Stimulated activated CD8-positive, alpha-beta memory T cell treated with anti-CD3 and anti-CD28 coated beads, Interleukin-7, amount 100 ng/mL, for 4 hours (primary cell): ENCODE measurements at regions not wholly inside any gene's neighbourhood (a gene's known extent, or its start where the extent isn't known, plus 50 kb on each side); places are given as distances from the start of the nearest gene placed in this dataset.

Experiments used
- DNase-seq, 2 donors: peaks; one replicate each; pipeline ENCODE4 v3.0.0-alpha.2; 2020; ENCODE audit warnings: low read depth in 2 of 2

DNA sequence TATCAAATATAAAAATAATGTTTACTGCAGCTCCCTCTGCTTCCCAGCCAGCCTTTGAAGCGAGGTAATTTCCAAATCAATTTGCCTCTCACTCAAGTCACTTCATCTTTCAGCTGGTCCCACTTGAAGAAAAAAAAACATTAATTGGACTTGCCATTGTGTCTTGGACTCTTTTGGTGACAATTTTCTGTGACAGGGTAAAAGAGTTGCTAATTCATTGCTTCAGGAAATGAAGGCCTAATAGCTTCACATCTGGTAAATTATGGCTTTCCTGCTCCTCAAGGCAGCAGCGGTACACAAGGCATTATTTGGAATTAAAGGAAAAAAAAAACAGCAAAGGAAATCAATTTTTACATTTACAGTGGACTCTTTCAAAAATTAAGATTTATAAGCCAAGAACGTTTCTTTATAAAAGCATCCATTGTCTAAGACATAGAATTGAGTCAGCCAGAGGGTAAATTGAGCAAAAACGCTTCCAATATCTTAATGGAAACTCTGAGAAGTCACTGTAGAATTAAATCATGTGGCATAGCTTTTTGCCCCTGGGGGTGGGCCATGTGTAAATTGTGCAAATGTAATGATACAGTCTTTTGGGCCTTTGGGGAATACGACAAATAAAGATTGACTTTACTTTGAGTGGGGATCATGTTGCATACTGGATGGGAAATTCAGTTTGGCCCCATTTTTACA is 102.5 kb downstream of the LYPLAL1 start:
- no peak for DNase-seq

DNA sequence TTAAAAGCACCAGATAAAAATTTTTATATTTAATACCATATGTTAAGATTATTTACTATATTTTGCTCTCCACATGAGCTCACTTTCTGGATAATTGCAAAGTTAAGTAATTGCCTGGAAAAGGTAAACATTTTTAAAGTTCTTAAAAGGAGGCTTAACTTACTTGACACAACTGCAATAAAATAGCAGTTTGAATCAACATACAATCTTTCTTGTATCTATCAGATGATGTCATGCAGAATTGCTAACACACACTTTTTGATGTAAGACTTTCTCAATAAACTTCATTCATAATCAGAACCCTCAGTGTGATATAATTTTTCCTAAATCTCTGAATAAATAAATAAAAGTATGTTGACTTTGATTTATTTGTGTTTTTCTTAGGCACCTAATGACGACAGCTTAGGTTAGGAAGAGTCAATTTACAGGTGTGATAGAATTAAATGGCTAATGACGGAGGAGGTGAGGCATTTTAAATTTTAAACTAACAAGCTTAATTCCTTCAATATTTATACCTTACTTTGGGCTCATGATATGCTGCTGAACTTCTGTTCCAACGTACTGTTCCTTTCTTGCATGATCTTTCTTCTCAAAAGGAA is 99.5 kb downstream of the LYPLAL1 start:
- DNase-seq, result no peak

DNA sequence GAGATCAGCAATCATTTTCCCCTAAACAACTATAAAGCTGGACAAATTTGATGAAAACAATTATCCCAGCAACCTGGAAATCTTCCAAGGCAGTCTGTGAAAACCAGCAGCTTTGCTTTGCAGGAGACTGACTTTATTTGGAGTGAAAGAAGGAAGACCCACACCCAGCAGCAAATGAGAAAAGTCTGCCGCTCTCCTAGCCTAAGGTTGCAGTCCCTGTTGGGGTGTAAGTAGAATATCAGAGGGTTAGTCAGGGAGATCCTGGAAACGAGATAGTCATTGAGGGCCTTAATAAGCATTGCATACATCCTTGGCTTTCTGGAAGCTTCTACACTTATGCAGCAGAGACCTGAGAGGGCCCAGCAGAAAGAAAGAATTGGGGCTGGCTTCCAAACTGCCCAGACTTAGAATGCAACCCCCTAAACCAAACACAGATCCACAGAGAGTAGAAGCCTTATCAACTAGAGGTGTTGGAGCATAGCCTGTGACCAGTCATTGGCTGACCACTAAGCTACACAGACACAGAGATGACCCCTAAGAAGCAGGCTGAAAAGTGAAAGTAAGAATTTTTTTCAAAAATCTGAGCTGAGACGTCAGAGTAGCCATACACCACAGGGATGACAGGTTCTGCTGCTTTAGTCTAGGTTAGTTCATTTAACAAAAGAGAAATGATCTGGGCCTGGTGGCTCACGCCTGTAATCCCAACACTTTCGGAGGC is 98.3 kb downstream of the LYPLAL1 start:
- DNase-seq, result no peak

DNA sequence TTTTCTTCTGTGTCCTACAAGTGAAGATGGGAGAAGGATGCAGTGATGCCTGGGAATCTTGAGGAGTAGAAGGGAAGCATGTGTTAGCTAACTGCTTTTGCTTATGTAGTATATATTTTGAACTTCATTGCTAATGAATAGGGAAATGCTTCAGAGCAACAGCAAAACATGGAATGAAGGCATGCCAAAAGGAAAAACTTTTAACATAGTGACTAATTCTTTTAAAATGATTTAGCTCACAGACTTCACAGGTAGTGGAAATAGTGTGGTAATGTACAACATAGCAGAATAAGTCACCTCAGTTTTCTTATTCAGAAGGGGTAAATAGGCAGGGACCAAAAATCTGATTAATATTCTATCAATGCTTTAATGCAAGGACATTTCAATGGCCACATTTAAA is 95.5 kb downstream of the LYPLAL1 start:
- no peak for DNase-seq

DNA sequence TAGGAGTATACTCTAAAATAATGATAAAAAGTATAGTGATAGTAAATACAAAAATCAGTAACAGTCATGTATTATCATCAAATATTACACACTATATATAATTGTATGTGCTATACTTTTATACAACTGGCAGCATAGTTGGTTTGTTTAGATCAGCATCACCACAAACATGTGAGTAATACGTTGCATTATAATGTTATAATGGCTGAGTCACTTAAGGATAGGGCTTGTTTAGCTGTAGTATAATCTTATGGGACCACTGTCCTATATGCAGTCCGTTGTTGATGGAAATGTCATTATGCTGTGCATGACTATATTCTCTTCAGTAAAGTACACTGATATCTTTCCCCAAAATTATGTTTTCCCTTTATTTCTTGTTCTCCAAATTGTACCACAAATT is 92.8 kb downstream of the LYPLAL1 start:
- no peak for DNase-seq

DNA sequence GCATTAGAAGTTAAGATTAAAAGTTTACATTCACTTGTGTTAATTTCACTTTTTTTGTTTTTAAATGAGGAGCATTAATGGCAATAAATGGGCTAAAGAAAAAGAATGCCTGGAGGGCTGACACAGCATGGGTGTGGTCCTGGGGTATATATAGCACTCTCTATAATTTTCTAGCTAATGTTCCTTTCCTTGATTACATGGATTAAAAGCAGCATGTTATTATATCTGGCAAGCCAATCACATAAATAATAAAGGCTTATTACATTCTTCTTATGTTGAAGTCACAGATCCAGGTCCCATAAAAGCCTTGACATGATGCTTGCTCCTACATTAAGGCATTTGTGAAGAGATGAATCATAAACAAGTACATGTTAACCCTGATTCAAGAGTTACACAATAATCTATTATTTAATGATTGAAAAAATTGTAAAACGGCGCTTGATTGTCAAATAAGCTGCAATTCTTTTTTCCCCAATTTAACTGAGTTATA is 91.4 kb downstream of the LYPLAL1 start:
- no peak for DNase-seq

DNA sequence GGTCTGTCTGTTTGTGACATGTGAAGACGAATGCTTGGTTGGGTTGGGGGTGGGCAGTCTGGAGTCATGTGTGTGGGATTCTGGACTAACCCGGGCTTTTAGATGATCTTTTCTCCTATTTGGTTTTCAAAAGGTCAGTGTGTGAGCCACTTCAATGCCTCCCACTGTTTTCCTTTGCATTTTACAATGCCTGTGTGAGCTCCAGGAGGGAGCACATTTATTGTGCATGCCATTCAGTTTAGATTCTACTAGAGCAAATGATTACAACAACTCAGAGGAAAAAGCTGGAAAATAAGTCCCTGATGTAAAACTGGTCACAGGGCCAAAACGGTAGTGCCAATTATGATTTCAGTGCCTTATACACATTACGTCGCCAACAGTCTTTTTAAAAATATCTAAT is 90.9 kb downstream of the LYPLAL1 start:
- DNase-seq, result no peak
